HEK293 (cell line): ENCODE measurements at regions not wholly inside any gene's neighbourhood (a gene's known extent, or its start where the extent isn't known, plus 50 kb on each side); places are given as distances from the start of the nearest gene placed in this dataset.
A peak's percentile ranks its signal among the peaks of the same experiment; 100 is the strongest.
"Not testable (repeated sequence)": the region's sequence is repeated elsewhere in the genome, so short reads cannot be mapped to it uniquely, and the experiment has no call there.

ENCODE experiments used
- CTCF ChIA-PET: fragments of 350-600 bp; formaldehyde crosslinking; extraction: SDS; loops from one replicate; lab custom pipeline; 2021; ENCODE audit warnings: antibody characterized with exemption; lab: Yijun Ruan, JAX
- POLR2A ChIA-PET: fragments of 300-600 bp; formaldehyde crosslinking; extraction: SDS; loops from one replicate; lab custom pipeline; 2020; ENCODE audit warnings: antibody characterized with exemption, inconsistent platforms; lab: Yijun Ruan, JAX
- H3K27ac ChIP-seq: fragments of 200-500 bp; sonication (Bioruptor generic); 2 replicates; pipeline ENCODE4 v1.5.1; 2014; ENCODE audit warnings: low read depth, low read length, control low read depth, inconsistent platforms; ENCODE audit errors: extremely low read depth
- H3K36me3 ChIP-seq, 2 experiments: fragments of 200-500 bp in 1 of 2; sonication (Bioruptor generic) in 1 of 2; 1 replicate in 1 of 2; 2 replicates in 1 of 2; pipeline ENCODE4 v1.5.1; 2014 to 2017; ENCODE audit warnings: inconsistent platforms in 2 of 2, low read length in 2 of 2; ENCODE audit not compliant: control insufficient read depth in 2 of 2, insufficient read depth in 1 of 2
- H3K4me1 ChIP-seq: fragments of 200-500 bp; sonication (Bioruptor generic); 2 replicates; pipeline ENCODE4 v1.5.1; 2014; ENCODE audit warnings: mild to moderate bottlenecking, low read length, inconsistent platforms; ENCODE audit not compliant: control insufficient read depth, insufficient read depth
- H3K4me3 ChIP-seq: 2 replicates; pipeline ENCODE4 v1.5.1; 2011; ENCODE audit warnings: low read depth, mild to moderate bottlenecking, control low read depth, low read length, moderate library complexity
- H3K9me3 ChIP-seq: fragments of 200-500 bp; sonication (Bioruptor generic); 2 replicates; pipeline ENCODE4 v1.5.1; 2014; ENCODE audit warnings: low read depth, low read length, inconsistent platforms; ENCODE audit not compliant: control insufficient read depth, insufficient read depth
- KLF10 ChIP-seq: fragments of 450-650 bp; IDR thresholded peaks from 2 replicates; pipeline ENCODE4 v1.5.1; 2018; ENCODE audit warnings: missing biosample characterization, mild to moderate bottlenecking, missing genetic modification characterization
- REST ChIP-seq: fragments of 450-650 bp; formaldehyde crosslinking; IDR thresholded peaks from 2 replicates; pipeline ENCODE4 v1.5.1; 2016; ENCODE audit warnings: missing biosample characterization, missing genetic modification characterization
- SETDB1 ChIP-seq: IDR thresholded peaks from one replicate; pipeline ENCODE4 v1.6.1; 2017; ENCODE audit warnings: mild to moderate bottlenecking, low read length, moderate library complexity, mixed read lengths; ENCODE audit not compliant: insufficient read length
- SP7 ChIP-seq: fragments of 450-650 bp; formaldehyde crosslinking; IDR thresholded peaks from 2 replicates; pipeline ENCODE4 v1.5.1; 2016; ENCODE audit warnings: missing biosample characterization, missing genetic modification characterization
- TRIM28 ChIP-seq: IDR thresholded peaks from 2 replicates; pipeline ENCODE4 v1.6.1; 2011; ENCODE audit warnings: low read length, control low read depth, borderline replicate concordance
- TSHZ1 ChIP-seq: fragments of 450-650 bp; formaldehyde crosslinking; IDR thresholded peaks from 2 replicates; pipeline ENCODE4 v1.5.1; 2016; ENCODE audit warnings: missing biosample characterization, missing genetic modification characterization, borderline replicate concordance
- ZNF132 ChIP-seq: fragments of 450-650 bp; formaldehyde crosslinking; IDR thresholded peaks from 2 replicates; pipeline ENCODE4 v1.5.1; 2017; ENCODE audit warnings: missing biosample characterization, missing genetic modification characterization, borderline replicate concordance
- ZNF530 ChIP-seq: fragments of 450-650 bp; formaldehyde crosslinking; IDR thresholded peaks from 2 replicates; pipeline ENCODE4 v1.5.1; 2016; ENCODE audit warnings: low read depth, missing biosample characterization, missing genetic modification characterization
- ZNF549 ChIP-seq: fragments of 450-650 bp; IDR thresholded peaks from 2 replicates; pipeline ENCODE4 v1.5.1; 2018; ENCODE audit warnings: missing biosample characterization, missing genetic modification characterization, mild to moderate bottlenecking, inconsistent platforms, moderate library complexity
- ZNF610 ChIP-seq: fragments of 450-650 bp; formaldehyde crosslinking; IDR thresholded peaks from 2 replicates; pipeline ENCODE4 v1.5.1; 2016; ENCODE audit warnings: missing biosample characterization, missing genetic modification characterization, borderline replicate concordance
- ZNF626 ChIP-seq: fragments of 450-650 bp; sonication (Bioruptor Pico); formaldehyde crosslinking; IDR thresholded peaks from 2 replicates; pipeline ENCODE4 v1.5.1; 2018; ENCODE audit warnings: missing biosample characterization, missing genetic modification characterization, inconsistent platforms
- ZNF645 ChIP-seq: fragments of 450-650 bp; formaldehyde crosslinking; IDR thresholded peaks from 2 replicates; pipeline ENCODE4; 2016; ENCODE audit warnings: missing biosample characterization, missing genetic modification characterization
- ZNF654 ChIP-seq: fragments of 450-650 bp; formaldehyde crosslinking; IDR thresholded peaks from 2 replicates; pipeline ENCODE4 v1.5.1; 2016; ENCODE audit warnings: low read depth, missing biosample characterization, missing genetic modification characterization
- ZNF768 ChIP-seq: fragments of 450-650 bp; formaldehyde crosslinking; IDR thresholded peaks from 2 replicates; pipeline ENCODE4 v1.5.1; 2018; ENCODE audit warnings: missing biosample characterization, mild to moderate bottlenecking, missing genetic modification characterization
- ZNF843 ChIP-seq: fragments of 450-650 bp; formaldehyde crosslinking; IDR thresholded peaks from 2 replicates; pipeline ENCODE4 v1.5.1; 2016; ENCODE audit warnings: missing biosample characterization, missing genetic modification characterization

GRCh38 chr18:39162013-39162827 lies 1596.6 kb upstream of the CELF4 start (continued):
- TF ChIP-seq ZNF549 (tag by site-specific recombination) (no peak), SP7 (no peak), ZNF132 (no peak)
- TF ChIP-seq, all 188 proteins: peak for 0

- Histone ChIP-seq H3K4me1 (no peaks in the 10 kb centered on the region), H3K4me3 (no peak overlapping the region), H3K9me3 (no peaks in the 10 kb centered on the region), H3K27ac (no peak overlapping the region), H3K36me3 (no peaks in the 10 kb centered on the region)
- CTCF ChIA-PET = no interaction called here
- peak; percentile 99 for TF ChIP-seq TRIM28
- no peak for TF ChIP-seq REST (tag by site-specific recombination)
- TF ChIP-seq SETDB1 = peak; percentile 99
- POLR2A ChIA-PET = no interaction called here
These were observed 1583.7 kb upstream of the CELF4 start for GRCh38 chr18:39149211-39149806.

- Histone ChIP-seq H3K4me3 (no peak overlapping the region), H3K27ac (no peak overlapping the region), H3K9me3 (no peaks in the 10 kb centered on the region), H3K4me1 (no peaks in the 10 kb centered on the region), H3K36me3 (no peaks in the 10 kb centered on the region)
- CTCF ChIA-PET = no interaction called here
- POLR2A ChIA-PET = no interaction called here
- TF ChIP-seq ZNF654 (tag by site-specific recombination) (no peak), KLF10 (tag by site-specific recombination) (no peak)
These were observed 1568.7 kb upstream of the CELF4 start for GRCh38 chr18:39134255-39134654.

- H3K9me3 ChIP-seq, H3K4me3 ChIP-seq, H3K36me3 ChIP-seq, POLR2A ChIA-PET, H3K27ac ChIP-seq, CTCF ChIA-PET, H3K4me1 ChIP-seq: not testable (repeated sequence)
These were observed 1561.9 kb upstream of the CELF4 start for GRCh38 chr18:39127538-39127937.

- CTCF ChIA-PET = interaction anchor here (0.6 kb wide), 1 partner anchor 1257 kb away, joined by 3 read pairs; no protein-coding TSS in a partner anchor
- TF ChIP-seq ZNF645 (tag by site-specific recombination) (no peak), TSHZ1 (tag by site-specific recombination) (no peak), ZNF610 (tag by site-specific recombination) (no peak), ZNF768 (tag by site-specific recombination) (no peak), ZNF530 (tag by site-specific recombination) (no peak), ZNF626 (no peak), ZNF843 (tag by site-specific recombination) (no peak)
These were observed 1548.2 kb upstream of the CELF4 start for GRCh38 chr18:39113790-39114189.

More at GRCh38 chr18:39113790-39114189, 1548.2 kb upstream of the CELF4 start:
- Histone ChIP-seq H3K36me3 (no peaks in the 10 kb centered on the region), H3K4me3 (no peak overlapping the region), H3K4me1 (no peaks in the 10 kb centered on the region), H3K27ac (no peak overlapping the region), H3K9me3 (no peaks in the 10 kb centered on the region)
- POLR2A ChIA-PET = no interaction called here
